GM19468 (cell line): ENCODE measurements at regions not wholly inside any gene's neighbourhood (a gene's known extent, or its start where the extent isn't known, plus 50 kb on each side); places are given as distances from the start of the nearest gene placed in this dataset.

Experiments
- ATAC-seq: cut with Tn5 transposase; IDR thresholded peaks from one replicate; pipeline ENCODE4 v1.9.1; 2021; ENCODE audit warnings: mild to moderate bottlenecking, moderate library complexity, moderate number of reproducible peaks; ENCODE audit not compliant: unreplicated experiment; ENCODE audit errors: extremely low read depth

DNA sequence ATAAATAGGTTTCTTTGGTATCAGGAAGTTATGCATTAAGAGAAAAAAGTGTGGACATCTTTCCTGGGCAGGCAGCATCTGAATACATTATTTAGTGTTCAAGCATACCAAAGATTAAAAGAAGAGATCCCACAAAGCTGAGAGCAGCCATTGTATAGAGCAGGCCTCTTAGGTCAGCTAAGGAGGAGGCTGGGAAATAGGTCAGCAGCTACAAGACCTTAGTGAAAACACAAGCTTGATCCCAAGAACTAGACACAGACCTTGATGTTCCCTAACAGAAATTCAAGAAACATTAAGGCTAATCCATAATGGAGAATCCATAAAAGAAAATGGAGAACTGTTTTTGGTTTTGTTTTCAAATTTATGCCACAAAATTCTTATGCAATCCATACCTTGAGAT lies 135.3 kb upstream of the DPT start:
- no peak for ATAC-seq

- ATAC-seq, result no peak
These were observed 137.0 kb upstream of the DPT start for GRCh38 chr1:168865850-168866620.

DNA sequence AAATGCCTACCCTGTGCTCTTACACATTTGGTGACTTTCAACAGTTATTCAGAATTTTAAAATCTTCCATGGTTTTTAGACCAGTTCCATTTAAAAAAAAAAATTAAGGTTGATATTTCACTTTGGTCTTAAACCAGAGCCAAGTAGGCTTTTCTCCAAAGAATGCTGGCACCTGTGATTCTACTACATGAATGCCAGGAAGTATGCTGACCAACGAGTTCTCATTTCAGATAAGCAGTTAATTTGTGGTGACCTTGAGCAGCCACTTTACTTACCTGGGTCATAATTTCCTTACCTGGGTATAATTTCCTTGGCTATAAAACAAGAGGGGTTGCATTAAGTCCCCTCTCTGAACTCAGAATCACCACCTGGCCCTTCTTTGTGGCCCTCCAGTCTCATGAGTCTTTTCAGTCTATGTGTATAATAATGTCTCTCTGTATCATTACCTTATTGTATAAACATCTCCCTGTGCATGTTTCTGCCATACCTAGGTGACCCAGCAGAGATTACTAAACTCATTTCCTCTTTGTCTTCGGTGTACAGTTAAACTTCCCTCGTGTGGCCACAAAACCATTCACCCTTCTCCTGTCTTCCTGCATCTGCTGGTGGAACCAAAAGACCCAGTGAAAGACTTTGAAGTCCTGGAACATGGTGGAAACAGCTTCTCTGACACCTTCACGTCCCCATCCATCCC lies 139.1 kb upstream of the DPT start:
- ATAC-seq, result no peak

DNA sequence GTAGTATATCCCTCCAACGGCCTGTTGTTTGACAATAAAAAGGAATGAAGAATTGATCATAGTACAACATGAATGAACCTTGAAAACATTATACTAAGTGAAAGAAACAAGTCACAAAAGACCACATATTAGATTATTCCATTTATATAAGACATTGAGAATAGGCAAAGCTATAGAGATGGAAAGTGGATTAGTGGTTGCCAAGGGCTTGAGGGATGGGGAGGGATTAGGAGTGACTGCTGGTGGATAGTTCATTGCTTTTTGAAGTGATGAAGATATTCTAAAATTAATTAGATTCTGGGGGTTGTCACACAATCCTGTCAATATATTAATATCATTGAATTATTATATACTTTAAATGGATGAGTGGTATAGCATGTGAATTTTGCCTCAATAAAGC lies 142.5 kb upstream of the DPT start:
- ATAC-seq, result no peak

GRCh38 chr1:168875831-168876230 lies 146.8 kb upstream of the DPT start:
- no peak for ATAC-seq

- no peak for ATAC-seq
These were observed 147.8 kb upstream of the DPT start for GRCh38 chr1:168876830-168877229.

DNA sequence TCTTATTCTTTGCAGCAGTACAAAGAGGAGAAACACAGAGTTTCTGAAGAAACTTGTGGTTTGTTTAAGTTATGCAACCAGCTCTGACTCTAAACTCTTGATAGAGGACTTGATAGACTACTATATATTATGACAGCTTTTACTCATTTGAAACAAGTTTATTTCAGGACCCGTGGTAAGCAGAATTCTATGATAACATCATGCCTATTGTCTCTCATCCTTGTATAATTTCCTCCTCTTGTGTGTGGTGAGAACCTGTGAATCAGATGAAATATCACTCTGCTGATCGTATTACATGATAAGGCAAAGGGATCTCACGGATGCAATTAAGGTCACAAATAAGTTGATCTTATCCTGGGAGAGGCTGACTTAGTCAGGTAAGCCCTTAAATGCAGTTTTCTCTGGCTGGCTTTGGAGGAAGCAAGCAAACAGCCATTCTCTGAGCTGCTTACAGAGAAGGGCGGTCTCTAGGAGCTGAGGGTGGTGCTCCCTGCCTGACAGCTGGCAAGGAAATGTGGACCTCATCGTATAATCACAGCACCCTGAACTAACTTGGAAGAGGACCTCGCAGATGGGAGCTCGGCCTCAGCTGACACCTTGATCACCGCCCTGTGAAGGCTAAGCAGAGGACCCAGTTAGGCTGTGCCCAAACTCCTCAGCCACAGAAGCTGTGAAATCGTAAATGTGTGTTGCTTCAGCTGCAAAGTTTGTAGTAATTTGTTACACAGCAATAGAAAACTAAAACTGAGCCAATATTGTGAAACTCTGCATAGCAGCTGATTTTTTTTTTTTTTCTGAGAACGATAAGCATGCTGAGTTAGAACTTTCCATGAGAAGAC lies 151.1 kb upstream of the DPT start:
- ATAC-seq, result no peak

- ATAC-seq, result no peak
These were observed 152.8 kb upstream of the DPT start for GRCh38 chr1:168881656-168882260.

DNA sequence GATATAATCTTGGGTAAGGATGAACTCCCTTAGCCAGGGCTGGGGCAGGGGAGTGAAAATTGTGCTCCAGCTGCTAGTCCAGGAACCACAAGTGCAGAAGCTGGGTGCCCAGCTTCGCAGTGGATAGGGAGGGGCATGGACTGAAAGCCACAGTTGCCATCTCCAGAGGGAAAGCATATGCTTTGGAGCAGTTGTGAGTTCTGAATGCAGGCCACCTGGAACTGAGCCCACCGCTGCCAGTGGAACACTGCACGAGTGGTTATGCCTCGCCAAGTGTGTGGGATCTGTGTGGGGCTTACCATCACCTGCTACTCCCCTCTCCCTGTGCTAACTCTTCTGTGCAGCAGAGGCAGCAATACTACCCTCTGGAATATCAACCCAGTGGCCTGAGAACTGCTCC lies 158.4 kb upstream of the DPT start:
- ATAC-seq, result no peak

DNA sequence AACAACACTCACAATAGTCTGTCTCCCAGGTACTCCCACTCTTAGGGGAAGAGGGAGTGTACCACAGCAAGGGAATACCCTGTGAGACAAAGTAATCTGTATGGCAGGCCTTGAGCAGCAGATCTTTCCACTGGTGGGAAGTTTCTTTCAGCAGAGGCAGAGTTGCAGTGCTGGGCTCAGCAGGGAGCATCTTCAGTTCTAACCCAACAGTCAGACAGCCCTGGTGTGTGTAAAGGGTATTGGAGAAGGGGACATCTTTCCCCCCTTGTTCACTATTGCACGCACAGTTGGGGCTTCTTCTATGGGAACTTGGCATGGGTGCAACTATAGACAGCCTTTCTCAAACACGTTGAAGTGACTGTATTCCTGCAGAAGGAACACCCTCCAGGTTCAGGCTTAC lies 159.4 kb upstream of the DPT start:
- ATAC-seq, result no peak

DNA sequence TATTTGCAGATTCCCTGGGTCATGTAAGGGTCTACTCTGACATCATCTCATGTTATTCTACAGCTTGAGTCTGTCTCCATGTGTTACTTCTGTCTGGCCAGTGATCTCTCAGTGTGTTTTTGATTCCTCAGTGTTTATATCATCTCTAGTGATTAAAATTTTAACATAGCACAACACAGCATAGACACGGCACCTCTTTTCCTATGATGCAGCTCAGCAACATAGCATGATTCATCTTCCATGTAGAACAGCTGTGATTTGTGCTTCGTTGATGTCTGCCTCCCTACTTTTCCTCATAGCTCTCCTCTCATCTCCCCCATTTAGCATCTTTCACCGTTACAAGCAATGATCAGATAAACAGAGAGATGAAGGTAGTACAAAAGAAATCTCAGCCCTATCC lies 163.9 kb upstream of the DPT start:
- ATAC-seq, result no peak

GRCh38 chr1:168893359-168893801 lies 164.4 kb upstream of the DPT start:
- ATAC-seq, result no peak

DNA sequence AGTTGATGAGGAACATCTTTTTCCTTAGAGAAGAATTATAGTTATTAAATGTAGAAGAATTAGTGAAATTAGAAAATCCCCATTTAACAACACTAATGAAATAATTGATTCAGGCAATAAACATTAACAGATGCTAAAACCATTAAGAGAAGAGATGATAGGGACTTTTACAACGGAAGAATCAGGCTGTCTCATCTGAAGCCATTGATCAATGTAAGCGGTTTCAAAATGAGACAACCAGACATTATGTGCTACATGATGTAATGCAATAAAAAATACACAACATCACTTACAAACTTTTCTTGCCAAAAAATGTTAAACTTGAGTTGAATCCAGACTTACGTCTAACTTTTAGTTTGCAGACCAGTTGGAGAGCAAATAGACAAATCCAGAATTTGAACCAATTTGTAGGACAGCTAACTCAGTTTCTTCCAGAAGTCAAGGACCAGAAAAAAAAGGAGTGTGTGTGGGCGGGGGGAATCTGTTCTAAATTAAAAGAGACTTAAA lies 165.4 kb upstream of the DPT start:
- no peak for ATAC-seq

DNA sequence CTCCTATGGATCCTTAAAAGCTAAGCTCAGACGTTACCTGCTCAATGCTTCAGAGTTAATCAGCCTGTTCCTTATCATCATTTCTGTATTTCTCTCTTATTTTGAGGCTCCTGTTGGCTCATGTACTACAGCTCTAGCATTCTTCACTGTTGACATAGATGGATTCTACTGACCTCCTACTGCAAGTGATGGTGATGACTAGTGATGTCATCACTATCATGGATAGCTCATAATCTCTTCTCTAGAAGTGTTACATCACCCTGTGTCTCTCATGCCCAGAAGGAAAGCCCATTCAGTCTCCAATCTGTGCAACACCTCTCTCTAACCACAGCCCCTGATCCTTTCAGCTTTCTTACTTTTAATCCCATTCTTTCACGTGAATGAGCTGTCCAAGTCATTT lies 168.2 kb upstream of the DPT start:
- no peak for ATAC-seq

DNA sequence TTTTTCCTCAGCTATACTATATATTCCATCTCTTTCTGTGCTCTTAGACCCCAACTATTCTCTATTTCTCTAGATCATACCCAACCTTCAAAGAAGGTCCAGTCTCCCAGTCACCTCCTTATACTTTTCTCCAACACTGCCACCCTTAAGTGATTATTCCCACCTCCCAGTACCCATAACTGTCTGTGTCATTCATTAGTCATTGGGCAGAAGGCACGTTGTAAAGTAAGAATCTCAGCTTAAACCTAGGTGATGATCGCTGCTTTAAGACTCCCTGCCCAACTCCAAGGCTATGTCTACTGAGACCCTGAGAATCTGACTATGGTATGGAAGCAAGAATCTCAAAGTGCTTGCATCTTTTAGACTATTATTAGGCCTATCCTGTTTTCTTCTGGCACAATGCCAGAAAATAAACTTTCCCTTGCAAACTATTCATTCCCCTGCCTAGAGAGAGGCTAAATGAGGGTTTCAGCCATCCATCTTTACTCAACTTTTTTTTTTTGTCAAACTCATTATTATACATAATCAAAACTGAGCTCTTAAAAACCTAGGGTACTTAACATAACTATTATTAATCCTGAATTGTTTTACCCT lies 174.3 kb upstream of the DPT start:
- ATAC-seq, result no peak

- no peak for ATAC-seq
These were observed 176.6 kb upstream of the DPT start for GRCh38 chr1:168905633-168906032.

DNA sequence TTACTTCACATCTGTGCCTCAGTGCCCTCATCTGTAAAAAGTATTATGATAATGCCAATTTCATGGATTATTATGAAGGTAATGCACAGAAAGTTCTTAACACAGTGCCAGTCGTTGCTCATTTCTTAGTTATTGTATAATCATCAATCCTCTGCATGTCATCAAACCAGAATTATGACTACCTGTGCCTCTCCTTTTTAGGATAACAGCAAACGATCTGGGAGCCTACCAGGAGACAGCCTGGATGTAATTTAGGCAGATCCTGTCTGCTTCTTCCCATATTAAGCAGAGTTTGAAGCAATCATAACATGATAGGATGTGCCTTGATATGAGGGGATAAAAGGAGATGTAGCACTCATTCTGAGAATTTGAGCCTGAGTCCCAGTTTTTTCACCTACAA lies 177.4 kb upstream of the DPT start:
- ATAC-seq, result no peak

DNA sequence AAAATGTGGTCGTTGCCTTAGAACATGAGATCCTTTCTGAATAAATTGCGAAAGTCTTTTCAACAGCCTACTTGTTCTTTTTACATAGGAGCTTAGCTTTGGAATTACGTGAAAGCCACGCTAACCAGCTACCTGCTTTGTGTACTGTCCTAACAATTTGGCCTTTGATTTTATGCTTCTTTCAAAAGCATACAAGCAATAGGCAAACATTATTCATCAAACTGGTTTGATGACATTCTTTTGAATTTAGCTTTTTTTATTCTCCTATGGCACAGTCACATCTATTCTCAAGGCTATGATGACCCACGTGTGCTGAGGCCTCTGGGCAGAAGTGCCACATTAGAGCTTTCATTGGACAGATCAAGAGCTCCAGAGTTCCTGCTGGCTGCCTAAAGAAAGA lies 178.0 kb upstream of the DPT start:
- ATAC-seq, result no peak

GRCh38 chr1:168907786-168908348 lies 178.9 kb upstream of the DPT start:
- ATAC-seq, result no peak

GRCh38 chr1:168910403-168910802 lies 181.4 kb upstream of the DPT start:
- ATAC-seq, result no peak
